ENCODE measurements at regions not wholly inside any gene's neighbourhood (a gene's known extent, or its start where the extent isn't known, plus 50 kb on each side); places are given as distances from the start of the nearest gene placed in this dataset.

DNA sequence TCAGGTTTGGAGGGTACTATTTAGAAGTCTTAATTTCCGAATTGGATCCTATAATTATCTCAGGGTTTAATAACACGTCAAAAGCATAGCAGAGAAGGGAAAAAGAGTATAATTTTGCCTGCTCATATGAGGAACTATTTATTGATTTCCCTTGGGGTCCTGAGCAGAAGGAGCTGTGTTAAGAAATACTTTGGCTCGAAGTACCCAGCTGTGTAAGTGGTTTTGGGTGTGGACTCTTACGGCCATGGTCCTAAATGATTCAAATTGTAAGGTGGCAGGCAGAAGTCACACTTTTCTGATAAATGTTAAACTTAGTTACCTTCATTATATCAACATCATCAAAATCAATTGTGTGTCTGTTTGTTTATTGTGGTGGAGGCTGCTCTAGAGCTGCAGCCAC lies 190.4 kb downstream of the MTRR start:
- peaks cover 11% of the 10 kb centered on the region for H3K27me3 Mint-ChIP-seq (ENCODE audit: low read depth)
- ChIA-PET CTCF (interaction anchor here (1.0 to 1.8 kb wide), 2 partner anchors 13 to 47 kb away, joined by 4 to 5 read pairs; no protein-coding TSS in a partner anchor), POLR2A (no interaction called here)
- H3K9me3 Mint-ChIP-seq = no peaks in the 10 kb centered on the region
- TF ChIP-seq, protein P1, sequence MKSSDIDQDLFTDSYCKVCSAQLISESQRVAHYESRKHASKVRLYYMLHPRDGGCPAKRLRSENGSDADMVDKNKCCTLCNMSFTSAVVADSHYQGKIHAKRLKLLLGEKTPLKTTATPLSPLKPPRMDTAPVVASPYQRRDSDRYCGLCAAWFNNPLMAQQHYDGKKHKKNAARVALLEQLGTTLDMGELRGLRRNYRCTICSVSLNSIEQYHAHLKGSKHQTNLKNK (CRISPR knock-in tag; IDR thresholded peaks at IDR 0.05) = no peak
- TF ChIP-seq IRF2 (CRISPR knock-in tag; IDR thresholded peaks at IDR 0.05; ENCODE audit: borderline replicate concordance, low read depth) = no peak
- TF ChIP-seq, protein P2, sequence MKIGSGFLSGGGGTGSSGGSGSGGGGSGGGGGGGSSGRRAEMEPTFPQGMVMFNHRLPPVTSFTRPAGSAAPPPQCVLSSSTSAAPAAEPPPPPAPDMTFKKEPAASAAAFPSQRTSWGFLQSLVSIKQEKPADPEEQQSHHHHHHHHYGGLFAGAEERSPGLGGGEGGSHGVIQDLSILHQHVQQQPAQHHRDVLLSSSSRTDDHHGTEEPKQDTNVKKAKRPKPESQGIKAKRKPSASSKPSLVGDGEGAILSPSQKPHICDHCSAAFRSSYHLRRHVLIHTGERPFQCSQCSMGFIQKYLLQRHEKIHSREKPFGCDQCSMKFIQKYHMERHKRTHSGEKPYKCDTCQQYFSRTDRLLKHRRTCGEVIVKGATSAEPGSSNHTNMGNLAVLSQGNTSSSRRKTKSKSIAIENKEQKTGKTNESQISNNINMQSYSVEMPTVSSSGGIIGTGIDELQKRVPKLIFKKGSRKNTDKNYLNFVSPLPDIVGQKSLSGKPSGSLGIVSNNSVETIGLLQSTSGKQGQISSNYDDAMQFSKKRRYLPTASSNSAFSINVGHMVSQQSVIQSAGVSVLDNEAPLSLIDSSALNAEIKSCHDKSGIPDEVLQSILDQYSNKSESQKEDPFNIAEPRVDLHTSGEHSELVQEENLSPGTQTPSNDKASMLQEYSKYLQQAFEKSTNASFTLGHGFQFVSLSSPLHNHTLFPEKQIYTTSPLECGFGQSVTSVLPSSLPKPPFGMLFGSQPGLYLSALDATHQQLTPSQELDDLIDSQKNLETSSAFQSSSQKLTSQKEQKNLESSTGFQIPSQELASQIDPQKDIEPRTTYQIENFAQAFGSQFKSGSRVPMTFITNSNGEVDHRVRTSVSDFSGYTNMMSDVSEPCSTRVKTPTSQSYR (CRISPR knock-in tag; IDR thresholded peaks at IDR 0.05) = no peak
- TF ChIP-seq, protein P3, sequence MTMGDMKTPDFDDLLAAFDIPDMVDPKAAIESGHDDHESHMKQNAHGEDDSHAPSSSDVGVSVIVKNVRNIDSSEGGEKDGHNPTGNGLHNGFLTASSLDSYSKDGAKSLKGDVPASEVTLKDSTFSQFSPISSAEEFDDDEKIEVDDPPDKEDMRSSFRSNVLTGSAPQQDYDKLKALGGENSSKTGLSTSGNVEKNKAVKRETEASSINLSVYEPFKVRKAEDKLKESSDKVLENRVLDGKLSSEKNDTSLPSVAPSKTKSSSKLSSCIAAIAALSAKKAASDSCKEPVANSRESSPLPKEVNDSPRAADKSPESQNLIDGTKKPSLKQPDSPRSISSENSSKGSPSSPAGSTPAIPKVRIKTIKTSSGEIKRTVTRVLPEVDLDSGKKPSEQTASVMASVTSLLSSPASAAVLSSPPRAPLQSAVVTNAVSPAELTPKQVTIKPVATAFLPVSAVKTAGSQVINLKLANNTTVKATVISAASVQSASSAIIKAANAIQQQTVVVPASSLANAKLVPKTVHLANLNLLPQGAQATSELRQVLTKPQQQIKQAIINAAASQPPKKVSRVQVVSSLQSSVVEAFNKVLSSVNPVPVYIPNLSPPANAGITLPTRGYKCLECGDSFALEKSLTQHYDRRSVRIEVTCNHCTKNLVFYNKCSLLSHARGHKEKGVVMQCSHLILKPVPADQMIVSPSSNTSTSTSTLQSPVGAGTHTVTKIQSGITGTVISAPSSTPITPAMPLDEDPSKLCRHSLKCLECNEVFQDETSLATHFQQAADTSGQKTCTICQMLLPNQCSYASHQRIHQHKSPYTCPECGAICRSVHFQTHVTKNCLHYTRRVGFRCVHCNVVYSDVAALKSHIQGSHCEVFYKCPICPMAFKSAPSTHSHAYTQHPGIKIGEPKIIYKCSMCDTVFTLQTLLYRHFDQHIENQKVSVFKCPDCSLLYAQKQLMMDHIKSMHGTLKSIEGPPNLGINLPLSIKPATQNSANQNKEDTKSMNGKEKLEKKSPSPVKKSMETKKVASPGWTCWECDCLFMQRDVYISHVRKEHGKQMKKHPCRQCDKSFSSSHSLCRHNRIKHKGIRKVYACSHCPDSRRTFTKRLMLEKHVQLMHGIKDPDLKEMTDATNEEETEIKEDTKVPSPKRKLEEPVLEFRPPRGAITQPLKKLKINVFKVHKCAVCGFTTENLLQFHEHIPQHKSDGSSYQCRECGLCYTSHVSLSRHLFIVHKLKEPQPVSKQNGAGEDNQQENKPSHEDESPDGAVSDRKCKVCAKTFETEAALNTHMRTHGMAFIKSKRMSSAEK (CRISPR knock-in tag; IDR thresholded peaks at IDR 0.05; ENCODE audit: borderline replicate concordance) = no peak
- TF ChIP-seq ESRRA (CRISPR knock-in tag; IDR thresholded peaks at IDR 0.05; ENCODE audit: borderline replicate concordance) = no peak
- no peak for TF ChIP-seq ATF1 (CRISPR knock-in tag; IDR thresholded peaks at IDR 0.05)
- TF ChIP-seq, protein P4, sequence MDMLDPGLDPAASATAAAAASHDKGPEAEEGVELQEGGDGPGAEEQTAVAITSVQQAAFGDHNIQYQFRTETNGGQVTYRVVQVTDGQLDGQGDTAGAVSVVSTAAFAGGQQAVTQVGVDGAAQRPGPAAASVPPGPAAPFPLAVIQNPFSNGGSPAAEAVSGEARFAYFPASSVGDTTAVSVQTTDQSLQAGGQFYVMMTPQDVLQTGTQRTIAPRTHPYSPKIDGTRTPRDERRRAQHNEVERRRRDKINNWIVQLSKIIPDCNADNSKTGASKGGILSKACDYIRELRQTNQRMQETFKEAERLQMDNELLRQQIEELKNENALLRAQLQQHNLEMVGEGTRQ (CRISPR knock-in tag; IDR thresholded peaks at IDR 0.05) = no peak
- no peak for TF ChIP-seq SP1 (CRISPR knock-in tag; conservative IDR thresholded peaks at IDR 0.05)
- no peak for TF ChIP-seq TCF7 (CRISPR knock-in tag; IDR thresholded peaks at IDR 0.05; ENCODE audit: low read depth)
- TF ChIP-seq ZNF232 (CRISPR knock-in tag; IDR thresholded peaks at IDR 0.05) = no peak
- ATAC-seq (no peak), DNase-seq (ENCODE audit: low spot score) (no peak)
- no peak overlapping the region for H3K27ac Mint-ChIP-seq
- no peak overlapping the region for H3K4me3 Mint-ChIP-seq
- peaks cover 35% of the 10 kb centered on the region for H3K4me1 Mint-ChIP-seq
- H3K36me3 Mint-ChIP-seq = no peaks in the 10 kb centered on the region

DNA sequence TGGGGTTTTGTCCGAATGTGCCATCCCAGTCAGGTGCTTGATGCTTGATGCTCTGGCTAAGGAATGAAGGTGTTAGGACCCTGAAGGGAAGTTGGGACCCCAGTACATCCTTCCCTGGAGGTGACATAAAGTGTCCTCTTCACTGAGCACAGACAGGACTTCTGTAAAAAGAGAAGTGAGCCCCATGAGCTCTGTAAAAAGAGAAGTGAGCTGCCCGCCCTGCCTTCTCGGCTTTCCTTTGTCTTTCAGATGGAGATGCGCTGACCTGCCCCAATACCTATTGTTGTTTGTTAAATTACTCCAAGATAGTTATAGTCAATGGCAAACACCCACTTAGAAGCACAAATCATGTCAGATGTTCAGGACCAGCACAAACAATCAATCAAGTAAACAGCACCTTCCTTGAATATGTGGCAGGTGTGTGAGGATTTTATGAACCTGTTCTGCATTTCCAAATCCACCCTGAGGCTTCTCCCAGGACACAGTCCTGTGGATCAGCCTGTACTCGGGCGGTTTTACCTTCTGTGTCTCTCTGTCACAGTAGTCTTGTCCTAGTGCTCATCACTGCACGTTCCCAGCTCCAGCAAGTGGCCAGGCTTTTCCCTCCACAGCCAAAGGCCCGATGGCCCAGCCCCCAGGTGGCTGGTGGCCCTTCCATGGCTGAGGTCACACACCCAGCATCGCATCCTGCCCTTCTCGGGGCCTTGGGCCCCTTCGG lies 191.4 kb downstream of the MTRR start:
- CTCF ChIA-PET = interaction anchor here (1.0 to 1.8 kb wide), 2 partner anchors 14 to 48 kb away, joined by 4 to 5 read pairs; no protein-coding TSS in a partner anchor
- no peak for DNase-seq (ENCODE audit: low spot score)
- H3K4me3 Mint-ChIP-seq = no peak overlapping the region
- TF ChIP-seq, protein P5, sequence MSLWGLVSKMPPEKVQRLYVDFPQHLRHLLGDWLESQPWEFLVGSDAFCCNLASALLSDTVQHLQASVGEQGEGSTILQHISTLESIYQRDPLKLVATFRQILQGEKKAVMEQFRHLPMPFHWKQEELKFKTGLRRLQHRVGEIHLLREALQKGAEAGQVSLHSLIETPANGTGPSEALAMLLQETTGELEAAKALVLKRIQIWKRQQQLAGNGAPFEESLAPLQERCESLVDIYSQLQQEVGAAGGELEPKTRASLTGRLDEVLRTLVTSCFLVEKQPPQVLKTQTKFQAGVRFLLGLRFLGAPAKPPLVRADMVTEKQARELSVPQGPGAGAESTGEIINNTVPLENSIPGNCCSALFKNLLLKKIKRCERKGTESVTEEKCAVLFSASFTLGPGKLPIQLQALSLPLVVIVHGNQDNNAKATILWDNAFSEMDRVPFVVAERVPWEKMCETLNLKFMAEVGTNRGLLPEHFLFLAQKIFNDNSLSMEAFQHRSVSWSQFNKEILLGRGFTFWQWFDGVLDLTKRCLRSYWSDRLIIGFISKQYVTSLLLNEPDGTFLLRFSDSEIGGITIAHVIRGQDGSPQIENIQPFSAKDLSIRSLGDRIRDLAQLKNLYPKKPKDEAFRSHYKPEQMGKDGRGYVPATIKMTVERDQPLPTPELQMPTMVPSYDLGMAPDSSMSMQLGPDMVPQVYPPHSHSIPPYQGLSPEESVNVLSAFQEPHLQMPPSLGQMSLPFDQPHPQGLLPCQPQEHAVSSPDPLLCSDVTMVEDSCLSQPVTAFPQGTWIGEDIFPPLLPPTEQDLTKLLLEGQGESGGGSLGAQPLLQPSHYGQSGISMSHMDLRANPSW (CRISPR knock-in tag; conservative IDR thresholded peaks at IDR 0.05; ENCODE audit: low read depth) = no peak
- TF ChIP-seq ZNF423 (CRISPR knock-in tag; IDR thresholded peaks at IDR 0.05) (no peak), JUN (CRISPR knock-in tag; IDR thresholded peaks at IDR 0.05) (no peak), ZNF416 (CRISPR knock-in tag; IDR thresholded peaks at IDR 0.05) (no peak)
- TF ChIP-seq, protein P6, sequence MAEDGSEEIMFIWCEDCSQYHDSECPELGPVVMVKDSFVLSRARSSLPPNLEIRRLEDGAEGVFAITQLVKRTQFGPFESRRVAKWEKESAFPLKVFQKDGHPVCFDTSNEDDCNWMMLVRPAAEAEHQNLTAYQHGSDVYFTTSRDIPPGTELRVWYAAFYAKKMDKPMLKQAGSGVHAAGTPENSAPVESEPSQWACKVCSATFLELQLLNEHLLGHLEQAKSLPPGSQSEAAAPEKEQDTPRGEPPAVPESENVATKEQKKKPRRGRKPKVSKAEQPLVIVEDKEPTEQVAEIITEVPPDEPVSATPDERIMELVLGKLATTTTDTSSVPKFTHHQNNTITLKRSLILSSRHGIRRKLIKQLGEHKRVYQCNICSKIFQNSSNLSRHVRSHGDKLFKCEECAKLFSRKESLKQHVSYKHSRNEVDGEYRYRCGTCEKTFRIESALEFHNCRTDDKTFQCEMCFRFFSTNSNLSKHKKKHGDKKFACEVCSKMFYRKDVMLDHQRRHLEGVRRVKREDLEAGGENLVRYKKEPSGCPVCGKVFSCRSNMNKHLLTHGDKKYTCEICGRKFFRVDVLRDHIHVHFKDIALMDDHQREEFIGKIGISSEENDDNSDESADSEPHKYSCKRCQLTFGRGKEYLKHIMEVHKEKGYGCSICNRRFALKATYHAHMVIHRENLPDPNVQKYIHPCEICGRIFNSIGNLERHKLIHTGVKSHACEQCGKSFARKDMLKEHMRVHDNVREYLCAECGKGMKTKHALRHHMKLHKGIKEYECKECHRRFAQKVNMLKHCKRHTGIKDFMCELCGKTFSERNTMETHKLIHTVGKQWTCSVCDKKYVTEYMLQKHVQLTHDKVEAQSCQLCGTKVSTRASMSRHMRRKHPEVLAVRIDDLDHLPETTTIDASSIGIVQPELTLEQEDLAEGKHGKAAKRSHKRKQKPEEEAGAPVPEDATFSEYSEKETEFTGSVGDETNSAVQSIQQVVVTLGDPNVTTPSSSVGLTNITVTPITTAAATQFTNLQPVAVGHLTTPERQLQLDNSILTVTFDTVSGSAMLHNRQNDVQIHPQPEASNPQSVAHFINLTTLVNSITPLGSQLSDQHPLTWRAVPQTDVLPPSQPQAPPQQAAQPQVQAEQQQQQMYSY (CRISPR knock-in tag; IDR thresholded peaks at IDR 0.05) = no peak
- TF ChIP-seq, protein P7, sequence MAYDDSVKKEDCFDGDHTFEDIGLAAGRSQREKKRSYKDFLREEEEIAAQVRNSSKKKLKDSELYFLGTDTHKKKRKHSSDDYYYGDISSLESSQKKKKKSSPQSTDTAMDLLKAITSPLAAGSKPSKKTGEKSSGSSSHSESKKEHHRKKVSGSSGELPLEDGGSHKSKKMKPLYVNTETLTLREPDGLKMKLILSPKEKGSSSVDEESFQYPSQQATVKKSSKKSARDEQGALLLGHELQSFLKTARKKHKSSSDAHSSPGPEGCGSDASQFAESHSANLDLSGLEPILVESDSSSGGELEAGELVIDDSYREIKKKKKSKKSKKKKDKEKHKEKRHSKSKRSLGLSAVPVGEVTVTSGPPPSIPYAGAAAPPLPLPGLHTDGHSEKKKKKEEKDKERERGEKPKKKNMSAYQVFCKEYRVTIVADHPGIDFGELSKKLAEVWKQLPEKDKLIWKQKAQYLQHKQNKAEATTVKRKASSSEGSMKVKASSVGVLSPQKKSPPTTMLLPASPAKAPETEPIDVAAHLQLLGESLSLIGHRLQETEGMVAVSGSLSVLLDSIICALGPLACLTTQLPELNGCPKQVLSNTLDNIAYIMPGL (CRISPR knock-in tag; IDR thresholded peaks at IDR 0.05) = no peak

More for the DNA sequence above, 191.4 kb downstream of the MTRR start:
- H3K27me3 Mint-ChIP-seq (ENCODE audit: low read depth) = peaks cover 11% of the 10 kb centered on the region
- H3K4me1 Mint-ChIP-seq = peaks cover 35% of the 10 kb centered on the region
- H3K36me3 Mint-ChIP-seq = no peaks in the 10 kb centered on the region
- H3K27ac Mint-ChIP-seq = 0 out of 2 replicates have a peak overlapping the region, but pooled peaks have one; percentile 28
- H3K9me3 Mint-ChIP-seq = no peaks in the 10 kb centered on the region
- POLR2A ChIA-PET = no interaction called here
- ATAC-seq = peak; percentile 42
